Progenitor cell of endocrine pancreas (in vitro differentiated cells): ENCODE measurements at regions not wholly inside any gene's neighbourhood (a gene's known extent, or its start where the extent isn't known, plus 50 kb on each side); places are given as distances from the start of the nearest gene placed in this dataset.
"Not testable (repeated sequence)": the region's sequence is repeated elsewhere in the genome, so short reads cannot be mapped to it uniquely, and the experiment has no call there.

Experiments used
- DNase-seq: peaks from one replicate; pipeline ENCODE4 v3.0.0; 2021; ENCODE audit warnings: low spot score; ENCODE audit not compliant: unreplicated experiment
- H3K27ac Mint-ChIP-seq: 2 replicates; pipeline ENCODE4 v1.8.0; 2021; ENCODE audit warnings: mild to moderate bottlenecking, moderate library complexity, mixed read lengths
- H3K27me3 Mint-ChIP-seq: 2 replicates; pipeline ENCODE4 v1.8.0; 2021; ENCODE audit warnings: mixed read lengths
- H3K36me3 Mint-ChIP-seq: 2 replicates; pipeline ENCODE4 v1.8.0; 2022; ENCODE audit warnings: mixed read lengths; ENCODE audit not compliant: insufficient read depth
- H3K4me1 Mint-ChIP-seq: 2 replicates; pipeline ENCODE4 v1.8.0; 2021; ENCODE audit warnings: low read depth, mixed read lengths
- H3K4me3 Mint-ChIP-seq: 2 replicates; pipeline ENCODE4 v1.8.0; 2021; ENCODE audit warnings: low read depth, mild to moderate bottlenecking, moderate library complexity, mixed read lengths
- H3K9me3 Mint-ChIP-seq: 2 replicates; pipeline ENCODE4 v1.8.0; 2021; ENCODE audit warnings: low read depth, mixed read lengths
- TF ChIP-seq, protein P1 (sequence below): fragments of 200-600 bp; sonication (generic); IDR thresholded peaks from one replicate; pipeline ENCODE4 v1.5.0; 2021; ENCODE audit warnings: antibody characterized with exemption, mild to moderate bottlenecking; ENCODE audit not compliant: unreplicated experiment

DNA sequence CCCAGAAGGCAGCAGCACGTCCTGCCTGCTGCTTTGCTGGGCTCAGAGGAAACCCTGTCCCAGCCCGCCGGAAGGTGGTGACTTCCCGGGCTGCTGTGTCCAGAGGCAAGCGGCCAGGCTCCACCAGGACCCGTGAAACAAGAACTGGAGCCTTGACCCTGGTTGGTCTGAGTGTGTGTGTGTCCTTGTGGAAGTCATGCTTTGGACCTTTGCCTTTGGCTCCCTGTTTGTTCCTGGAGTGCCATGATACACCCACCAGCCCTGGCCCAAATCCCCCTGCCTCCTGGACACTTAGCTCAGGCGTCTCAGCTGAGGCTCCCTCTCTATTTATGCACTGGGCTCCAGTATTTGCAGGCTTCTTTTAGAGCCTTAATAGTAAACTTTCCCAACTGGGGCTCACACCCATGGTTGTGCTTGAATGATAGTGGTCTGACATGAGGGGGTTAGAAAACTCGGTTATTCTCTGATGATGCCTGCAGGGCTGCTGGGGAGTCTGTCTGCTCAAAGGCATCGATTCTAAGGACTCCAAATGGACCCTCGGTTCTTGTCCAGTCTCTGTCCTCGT, 72.2 kb downstream of the C9orf50 start:
- H3K4me3 Mint-ChIP-seq = peak overlapping the region; percentile 74
- H3K9me3 Mint-ChIP-seq = no peaks in the 10 kb centered on the region
- no peaks in the 10 kb centered on the region for H3K36me3 Mint-ChIP-seq
- H3K4me1 Mint-ChIP-seq = peaks cover 14% of the 10 kb centered on the region
- H3K27me3 Mint-ChIP-seq = no peaks in the 10 kb centered on the region
- H3K27ac Mint-ChIP-seq = peak overlapping the region; percentile 24
- TF ChIP-seq, protein P1, sequence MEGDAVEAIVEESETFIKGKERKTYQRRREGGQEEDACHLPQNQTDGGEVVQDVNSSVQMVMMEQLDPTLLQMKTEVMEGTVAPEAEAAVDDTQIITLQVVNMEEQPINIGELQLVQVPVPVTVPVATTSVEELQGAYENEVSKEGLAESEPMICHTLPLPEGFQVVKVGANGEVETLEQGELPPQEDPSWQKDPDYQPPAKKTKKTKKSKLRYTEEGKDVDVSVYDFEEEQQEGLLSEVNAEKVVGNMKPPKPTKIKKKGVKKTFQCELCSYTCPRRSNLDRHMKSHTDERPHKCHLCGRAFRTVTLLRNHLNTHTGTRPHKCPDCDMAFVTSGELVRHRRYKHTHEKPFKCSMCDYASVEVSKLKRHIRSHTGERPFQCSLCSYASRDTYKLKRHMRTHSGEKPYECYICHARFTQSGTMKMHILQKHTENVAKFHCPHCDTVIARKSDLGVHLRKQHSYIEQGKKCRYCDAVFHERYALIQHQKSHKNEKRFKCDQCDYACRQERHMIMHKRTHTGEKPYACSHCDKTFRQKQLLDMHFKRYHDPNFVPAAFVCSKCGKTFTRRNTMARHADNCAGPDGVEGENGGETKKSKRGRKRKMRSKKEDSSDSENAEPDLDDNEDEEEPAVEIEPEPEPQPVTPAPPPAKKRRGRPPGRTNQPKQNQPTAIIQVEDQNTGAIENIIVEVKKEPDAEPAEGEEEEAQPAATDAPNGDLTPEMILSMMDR = no peak
- DNase-seq = no peak

DNA sequence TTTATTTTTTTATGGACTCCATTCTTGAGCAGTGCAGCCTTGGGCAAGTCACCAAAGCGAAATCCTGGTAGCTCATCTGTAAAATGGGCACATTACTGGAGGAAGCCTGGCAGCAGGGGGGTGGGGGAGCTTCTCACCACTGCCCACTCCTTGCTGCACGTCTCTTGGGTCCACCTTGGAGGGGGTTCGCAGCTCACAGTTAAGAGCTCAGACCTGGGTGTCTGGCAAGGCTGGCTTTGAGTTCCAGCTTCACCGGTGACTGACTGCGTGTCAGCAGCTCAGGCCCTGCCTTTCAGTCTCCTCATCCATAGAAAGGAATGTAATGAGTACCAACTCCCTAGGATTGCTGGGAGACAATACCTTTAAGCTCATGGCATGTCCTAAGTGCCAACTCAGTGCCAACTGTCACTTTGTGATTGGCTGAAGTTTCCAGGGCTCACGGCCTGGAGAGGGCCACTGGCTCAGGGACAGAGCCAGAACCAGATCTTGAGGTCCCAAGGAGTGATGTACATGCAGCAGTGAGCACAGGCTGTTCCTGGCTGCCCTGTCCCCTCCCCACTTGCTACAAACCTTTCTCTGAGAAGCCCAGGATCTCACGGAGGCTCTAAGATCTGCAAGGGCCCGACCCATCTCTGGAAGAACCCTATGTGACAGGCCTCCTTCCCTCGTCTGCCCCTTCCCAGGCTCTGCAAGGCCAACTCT, 72.9 kb downstream of the C9orf50 start:
- H3K4me3 Mint-ChIP-seq = no peak overlapping the region
- H3K4me1 Mint-ChIP-seq = peaks cover 14% of the 10 kb centered on the region
- DNase-seq = no peak
- no peaks in the 10 kb centered on the region for H3K27me3 Mint-ChIP-seq
- H3K9me3 Mint-ChIP-seq = no peaks in the 10 kb centered on the region
- H3K36me3 Mint-ChIP-seq = no peaks in the 10 kb centered on the region
- TF ChIP-seq, protein P1 = no peak
- H3K27ac Mint-ChIP-seq = peak overlapping the region; percentile 24

DNA sequence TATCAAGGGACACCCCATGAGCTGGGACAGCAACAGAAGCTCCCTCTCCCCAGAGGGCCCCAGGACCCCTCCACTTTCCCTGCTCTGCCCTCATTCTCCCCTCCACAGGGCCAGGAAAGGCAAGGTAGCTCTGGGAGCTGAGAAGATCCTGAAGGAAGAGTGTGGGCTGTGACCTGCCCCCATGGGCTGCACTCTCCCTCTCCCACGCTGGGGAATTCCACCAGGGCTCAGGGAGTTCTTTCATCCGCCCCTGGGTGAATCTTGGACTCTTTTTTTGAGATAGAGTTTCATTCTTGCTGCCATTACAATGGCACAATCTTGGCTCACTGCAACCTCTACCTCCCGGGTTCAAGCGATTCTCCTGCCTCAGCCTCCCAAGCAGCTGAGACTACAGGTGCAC, 73.8 kb downstream of the C9orf50 start:
- Mint-ChIP-seq H3K27ac (no peak overlapping the region), H3K27me3 (no peaks in the 10 kb centered on the region)

DNA sequence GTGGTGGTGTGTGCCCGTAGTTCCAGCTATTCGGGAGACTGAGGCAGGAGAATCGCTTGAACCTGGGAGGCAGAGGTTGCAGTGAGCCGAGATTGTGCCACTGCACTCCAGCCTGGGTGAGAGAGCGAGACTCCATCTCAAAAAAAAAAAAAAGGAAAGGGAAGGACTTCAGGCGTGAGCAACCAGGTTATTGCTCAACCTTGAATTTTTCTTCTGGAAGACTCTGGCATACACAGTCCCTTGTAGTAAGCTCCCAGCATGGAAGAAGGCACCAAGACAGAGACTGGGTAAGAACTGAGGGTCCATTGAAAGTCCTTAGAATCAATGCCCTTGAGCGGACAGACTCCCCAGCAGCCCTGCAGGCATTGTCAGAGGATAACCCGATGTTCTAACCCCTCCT, 75.0 kb downstream of the C9orf50 start:
- not testable (repeated sequence) for DNase-seq, H3K27me3 Mint-ChIP-seq, H3K27ac Mint-ChIP-seq, H3K4me3 Mint-ChIP-seq, H3K4me1 Mint-ChIP-seq, H3K36me3 Mint-ChIP-seq, H3K9me3 Mint-ChIP-seq

More for the DNA sequence above, 73.8 kb downstream of the C9orf50 start:
- DNase-seq = no peak
- no peak overlapping the region for H3K4me3 Mint-ChIP-seq
- H3K36me3 Mint-ChIP-seq = no peaks in the 10 kb centered on the region
- TF ChIP-seq, protein P1 = no peak
- no peaks in the 10 kb centered on the region for H3K9me3 Mint-ChIP-seq
- peaks cover 14% of the 10 kb centered on the region for H3K4me1 Mint-ChIP-seq

DNA sequence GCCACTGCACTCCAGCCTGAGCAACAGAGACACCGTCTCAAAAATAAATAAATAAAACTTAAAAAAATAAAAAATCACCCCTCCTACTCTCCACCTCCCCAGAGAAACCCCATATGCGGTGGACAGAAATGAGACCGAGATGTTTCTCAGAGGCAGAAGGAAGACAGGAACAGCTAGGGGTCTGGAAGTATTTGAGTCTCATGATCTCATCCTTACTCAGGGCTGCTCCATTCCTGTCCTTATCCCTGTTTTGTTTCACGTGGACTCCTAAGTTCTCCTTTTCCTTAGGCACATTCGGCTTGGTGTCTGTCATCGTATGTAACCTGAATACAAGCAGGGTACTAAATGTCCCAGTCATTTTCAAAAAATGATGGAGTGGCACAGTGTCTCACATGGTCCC, 76.1 kb downstream of the C9orf50 start:
- peaks cover 4% of the 10 kb centered on the region for H3K4me1 Mint-ChIP-seq
- TF ChIP-seq, protein P1 = no peak
- no peaks in the 10 kb centered on the region for H3K9me3 Mint-ChIP-seq
- H3K4me3 Mint-ChIP-seq = no peak overlapping the region
- H3K27ac Mint-ChIP-seq = no peak overlapping the region
- H3K27me3 Mint-ChIP-seq = no peaks in the 10 kb centered on the region
- H3K36me3 Mint-ChIP-seq = no peaks in the 10 kb centered on the region
- DNase-seq = no peak

DNA sequence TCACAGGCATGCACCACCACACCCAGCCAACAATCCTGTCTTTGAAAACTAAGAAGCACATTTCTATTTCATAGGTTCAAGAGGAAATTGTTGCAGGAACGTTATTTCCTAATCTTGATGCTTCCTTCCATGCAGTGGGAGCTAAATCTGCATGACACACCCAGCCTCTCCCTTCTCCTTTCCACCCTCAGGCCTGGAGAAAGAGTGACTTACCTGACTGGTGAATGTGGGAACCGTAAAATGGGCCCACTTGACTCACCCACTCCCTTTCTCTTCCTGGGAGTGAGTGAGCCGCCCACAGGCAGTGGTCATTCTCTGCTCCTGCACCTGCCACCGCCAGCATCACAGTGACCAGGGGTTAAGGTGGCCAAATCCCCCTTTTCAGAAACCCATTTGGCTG, 78.2 kb downstream of the C9orf50 start:
- Mint-ChIP-seq H3K27me3 (no peaks in the 10 kb centered on the region), H3K4me3 (no peak overlapping the region), H3K9me3 (peaks cover 4% of the 10 kb centered on the region), H3K36me3 (peaks cover 4% of the 10 kb centered on the region), H3K27ac (no peak overlapping the region), H3K4me1 (no peaks in the 10 kb centered on the region)
- DNase-seq = no peak
- TF ChIP-seq, protein P1 = no peak
